ENCODE measurements at regions not wholly inside any gene's neighbourhood (a gene's known extent, or its start where the extent isn't known, plus 50 kb on each side); places are given as distances from the start of the nearest gene placed in this dataset.
"Not testable (repeated sequence)": the region's sequence is repeated elsewhere in the genome, so short reads cannot be mapped to it uniquely, and the experiment has no call there.

GRCh38 chr12:82300611-82301010, 57.6 kb downstream of the CCDC59 start:
- intact Hi-C loops (cut with DNase I): no loop called here
- Histone ChIP-seq H3K36me3 (no peaks in the 10 kb centered on the region), H3K27ac (no peak overlapping the region), H3K4me1 (no peaks in the 10 kb centered on the region), H3K27me3 (no peaks in the 10 kb centered on the region), H3K4me3 (no peak overlapping the region), H3K9me3 (no peaks in the 10 kb centered on the region)
- no peak for DNase-seq
- WGBS, 2 donors: 43 to 53% methylated on average over 3 of the region's 3 CpGs
- no peak for TF ChIP-seq POLR2A (IDR thresholded peaks at IDR 0.05)
- TF ChIP-seq, protein P1, sequence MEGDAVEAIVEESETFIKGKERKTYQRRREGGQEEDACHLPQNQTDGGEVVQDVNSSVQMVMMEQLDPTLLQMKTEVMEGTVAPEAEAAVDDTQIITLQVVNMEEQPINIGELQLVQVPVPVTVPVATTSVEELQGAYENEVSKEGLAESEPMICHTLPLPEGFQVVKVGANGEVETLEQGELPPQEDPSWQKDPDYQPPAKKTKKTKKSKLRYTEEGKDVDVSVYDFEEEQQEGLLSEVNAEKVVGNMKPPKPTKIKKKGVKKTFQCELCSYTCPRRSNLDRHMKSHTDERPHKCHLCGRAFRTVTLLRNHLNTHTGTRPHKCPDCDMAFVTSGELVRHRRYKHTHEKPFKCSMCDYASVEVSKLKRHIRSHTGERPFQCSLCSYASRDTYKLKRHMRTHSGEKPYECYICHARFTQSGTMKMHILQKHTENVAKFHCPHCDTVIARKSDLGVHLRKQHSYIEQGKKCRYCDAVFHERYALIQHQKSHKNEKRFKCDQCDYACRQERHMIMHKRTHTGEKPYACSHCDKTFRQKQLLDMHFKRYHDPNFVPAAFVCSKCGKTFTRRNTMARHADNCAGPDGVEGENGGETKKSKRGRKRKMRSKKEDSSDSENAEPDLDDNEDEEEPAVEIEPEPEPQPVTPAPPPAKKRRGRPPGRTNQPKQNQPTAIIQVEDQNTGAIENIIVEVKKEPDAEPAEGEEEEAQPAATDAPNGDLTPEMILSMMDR (IDR thresholded peaks at IDR 0.05): no peak

GRCh38 chr12:82299319-82300025, 58.7 kb downstream of the CCDC59 start:
- intact Hi-C loops (cut with DNase I): no loop called here
- H3K27me3 ChIP-seq: no peaks in the 10 kb centered on the region
- no peaks in the 10 kb centered on the region for H3K36me3 ChIP-seq
- TF ChIP-seq POLR2A (IDR thresholded peaks at IDR 0.05): no peak
- TF ChIP-seq, protein P1 (IDR thresholded peaks at IDR 0.05): no peak
- no peak for DNase-seq
- H3K4me1 ChIP-seq: no peaks in the 10 kb centered on the region
- no peaks in the 10 kb centered on the region for H3K9me3 ChIP-seq
- 0 to 16% methylated on average over 2 of the region's 2 CpGs for WGBS, 2 donors
- no peak overlapping the region for H3K27ac ChIP-seq
- no peak overlapping the region for H3K4me3 ChIP-seq

DNA sequence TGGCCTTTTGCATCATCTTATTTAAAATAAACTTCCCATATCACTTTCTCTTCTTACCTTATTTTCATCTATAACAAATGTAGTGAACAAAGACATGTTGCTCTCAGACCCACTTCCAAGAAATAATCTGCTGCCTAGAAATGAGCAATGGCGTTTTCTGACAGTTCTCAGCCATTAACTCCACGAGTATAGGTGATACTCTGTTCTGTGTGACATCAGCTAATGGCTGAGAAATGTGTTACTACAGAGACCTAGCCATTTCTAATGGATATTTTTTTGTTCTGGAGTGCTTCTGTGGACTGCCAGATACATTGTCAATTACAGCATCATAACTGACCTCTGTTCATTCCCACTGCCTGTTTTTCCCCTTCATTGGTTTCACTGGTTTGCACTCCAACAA, 67.8 kb downstream of the CCDC59 start:
- no peak for DNase-seq
- no peaks in the 10 kb centered on the region for H3K4me1 ChIP-seq
- H3K9me3 ChIP-seq: no peaks in the 10 kb centered on the region
- no peaks in the 10 kb centered on the region for H3K27me3 ChIP-seq
- no peaks in the 10 kb centered on the region for H3K36me3 ChIP-seq
- no peak overlapping the region for H3K4me3 ChIP-seq
- intact Hi-C loops (cut with DNase I): no loop called here
- TF ChIP-seq, protein P1 (IDR thresholded peaks at IDR 0.05): no peak
- no peak for TF ChIP-seq POLR2A (IDR thresholded peaks at IDR 0.05)
- 16 to 23% methylated on average over 2 of the region's 2 CpGs for WGBS, 2 donors
- H3K27ac ChIP-seq: no peak overlapping the region

DNA sequence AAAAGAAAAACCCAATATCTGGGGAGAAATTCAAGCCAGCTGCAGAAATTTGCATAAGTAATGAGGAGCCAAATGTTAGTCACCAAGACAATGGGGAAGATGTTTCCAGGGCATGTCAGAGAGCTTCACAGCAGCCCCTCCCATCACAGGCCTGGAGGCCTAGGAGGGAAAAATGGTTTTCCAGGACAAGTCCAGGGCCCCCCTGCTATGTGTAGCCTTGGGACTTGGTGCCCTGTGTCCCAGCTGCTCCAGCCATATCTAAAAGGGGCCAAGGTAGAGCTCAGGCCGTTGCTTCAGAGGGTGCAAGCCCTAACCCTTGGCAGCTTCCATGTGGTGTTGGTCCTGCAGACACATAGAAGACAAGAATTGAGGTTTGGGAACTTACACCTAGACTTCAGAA, 76.9 kb downstream of the CCDC59 start:
- H3K9me3 ChIP-seq; H3K27ac ChIP-seq; H3K4me3 ChIP-seq; H3K36me3 ChIP-seq; intact Hi-C loops (cut with DNase I); H3K4me1 ChIP-seq; H3K27me3 ChIP-seq; DNase-seq: not testable (repeated sequence)
- WGBS, 2 donors: 0% methylated on average over 1 of the region's 1 CpG

DNA sequence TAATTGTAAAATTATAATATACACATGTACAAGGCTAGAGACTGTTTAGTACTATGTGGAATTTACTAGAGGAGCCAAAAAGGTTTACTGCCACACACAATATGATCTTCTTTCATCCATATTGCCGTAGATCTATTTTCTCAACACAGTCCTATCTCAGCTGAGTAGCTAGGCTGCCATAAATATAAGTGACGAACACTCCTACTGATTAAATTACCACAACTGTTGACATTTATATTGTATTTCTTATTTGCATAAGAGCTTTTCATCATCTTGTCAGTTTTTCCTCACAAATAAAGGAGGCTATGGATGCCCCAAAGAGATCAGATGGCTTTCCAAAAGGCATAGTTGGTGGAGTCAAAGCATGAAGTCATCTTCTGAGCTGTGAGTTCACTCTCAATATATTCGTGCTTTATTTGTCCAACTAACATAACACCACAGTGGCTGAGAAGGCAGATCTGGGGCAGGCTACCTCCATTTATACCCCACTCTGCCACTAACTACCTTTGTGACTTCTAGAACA, 78.6 kb downstream of the CCDC59 start:
- no peaks in the 10 kb centered on the region for H3K4me1 ChIP-seq
- no peak for DNase-seq
- H3K4me3 ChIP-seq: no peak overlapping the region
- no peaks in the 10 kb centered on the region for H3K27me3 ChIP-seq
- intact Hi-C loops (cut with DNase I): no loop called here
- no peaks in the 10 kb centered on the region for H3K36me3 ChIP-seq
- peaks cover 0 to 4% (median 0%) of the 10 kb centered on the region in 3 donors for H3K9me3 ChIP-seq
- no peak overlapping the region for H3K27ac ChIP-seq
- 57 to 61% methylated on average over 3 of the region's 3 CpGs for WGBS, 2 donors
- no peak for TF ChIP-seq POLR2A (IDR thresholded peaks at IDR 0.05)
- TF ChIP-seq, protein P1 (IDR thresholded peaks at IDR 0.05): no peak

All from esophagus squamous epithelium (tissue), 5 donors.